GM12878 (cell line): ENCODE measurements at regions not wholly inside any gene's neighbourhood (a gene's known extent, or its start where the extent isn't known, plus 50 kb on each side); places are given as distances from the start of the nearest gene placed in this dataset.

Experiments
- CEBPB ChIP-seq, 2 experiments: fragments of 150-350 bp in 1 of 2; IDR thresholded peaks; 2 replicates each; pipeline ENCODE4 v1.6.1; 2012 to 2014; ENCODE audit warnings: low read depth in 2 of 2, low read length in 2 of 2, borderline replicate concordance in 1 of 2, inconsistent platforms in 1 of 2
- CTCF ChIP-seq, 3 experiments: IDR thresholded peaks in 2 of 3; conservative IDR thresholded peaks in 1 of 3; 2 replicates each; pipeline ENCODE4 v1.5.1; 2011; ENCODE audit warnings: low read depth in 3 of 3, low read length in 3 of 3, mild to moderate bottlenecking in 3 of 3, control low read depth in 2 of 3, moderate library complexity in 2 of 3, inconsistent platforms in 1 of 3, mixed read lengths in 1 of 3; ENCODE audit not compliant: control insufficient read depth in 2 of 3, insufficient read depth in 1 of 3; ENCODE audit errors: extremely low read depth in 1 of 3
- GABPA ChIP-seq: IDR thresholded peaks from 2 replicates; pipeline ENCODE4 v1.6.1; 2014; ENCODE audit warnings: antibody characterized with exemption, low read depth, mild to moderate bottlenecking, inconsistent platforms
- HCFC1 ChIP-seq: fragments of 150-350 bp; IDR thresholded peaks from 2 replicates; pipeline ENCODE4 v1.6.1; 2014; ENCODE audit warnings: low read length
- PML ChIP-seq: IDR thresholded peaks from 2 replicates; pipeline ENCODE4 v1.6.1; 2012; ENCODE audit warnings: low read length, inconsistent platforms
- POLR2A ChIP-seq: IDR thresholded peaks from 2 replicates; pipeline ENCODE4 v1.6.1; 2011; ENCODE audit warnings: low read depth, mild to moderate bottlenecking, low read length
- RAD21 ChIP-seq: IDR thresholded peaks from 2 replicates; pipeline ENCODE4 v1.6.1; 2011; ENCODE audit warnings: mild to moderate bottlenecking, low read depth, low read length, moderate library complexity; ENCODE audit not compliant: insufficient read depth
- RCOR1 ChIP-seq: conservative IDR thresholded peaks from 2 replicates; pipeline ENCODE4 v1.6.1; 2012; ENCODE audit warnings: low read depth, low read length, improper control_type of control experiment
- REST ChIP-seq: IDR thresholded peaks from 2 replicates; pipeline ENCODE4 v1.6.1; 2012; ENCODE audit warnings: mild to moderate bottlenecking, low read depth, low read length
- SMAD1 ChIP-seq: fragments of 450-650 bp; IDR thresholded peaks from 2 replicates; pipeline ENCODE4 v1.6.1; 2018; ENCODE audit warnings: mild to moderate bottlenecking, low read depth; ENCODE audit not compliant: partially characterized antibody
- SMC3 ChIP-seq: IDR thresholded peaks from 2 replicates; pipeline ENCODE4 v1.6.1; 2011; ENCODE audit warnings: low read length, improper control_type of control experiment, borderline replicate concordance
- SRF ChIP-seq, 2 experiments: IDR thresholded peaks; 2 replicates each; pipeline ENCODE4 v1.6.1; 2011; ENCODE audit warnings: low read depth in 2 of 2, low read length in 2 of 2, mild to moderate bottlenecking in 1 of 2, moderate library complexity in 1 of 2
- YBX1 ChIP-seq: fragments of 450-650 bp; IDR thresholded peaks from 2 replicates; pipeline ENCODE4 v1.6.1; 2016; ENCODE audit warnings: antibody characterized with exemption

GRCh38 chr4:120452001-120452400 is 385.4 kb upstream of the MAD2L1 start:
- TF ChIP-seq CTCF (IDR thresholded peaks at IDR 0.05 in 2 of 3, conservative IDR thresholded peaks at IDR 0.05 in 1 of 3; ENCODE audit: control insufficient read depth in 2 of 3, extremely low read depth in 1 of 3, insufficient read depth in 1 of 3, low read depth in 3 of 3, low read length in 3 of 3) (no peak), RAD21 (no peak), YBX1 (no peak), REST (no peak), RCOR1 (no peak), SMC3 (no peak), PML (no peak), HCFC1 (no peak), POLR2A (no peak), GABPA (no peak), SMAD1 (no peak), SRF (IDR thresholded peaks at IDR 0.05; ENCODE audit: low read depth in 2 of 2, low read length in 2 of 2) (no peak), CEBPB (IDR thresholded peaks at IDR 0.05; ENCODE audit: borderline replicate concordance in 1 of 2, low read depth in 2 of 2, low read length in 2 of 2) (no peak)
